Endothelial cell (in vitro differentiated cells): ENCODE measurements at regions not wholly inside any gene's neighbourhood (a gene's known extent, or its start where the extent isn't known, plus 50 kb on each side); places are given as distances from the start of the nearest gene placed in this dataset.

Experiments
- DNase-seq: peaks from one replicate; pipeline ENCODE4 v3.0.0; 2021; ENCODE audit warnings: low spot score
- H3K27ac Mint-ChIP-seq: one replicate; pipeline ENCODE4 v1.8.0; 2021; ENCODE audit warnings: mixed read lengths, inconsistent platforms; ENCODE audit not compliant: unreplicated experiment
- H3K27me3 Mint-ChIP-seq: one replicate; pipeline ENCODE4 v1.8.0; 2021; ENCODE audit warnings: mild to moderate bottlenecking, moderate library complexity, mixed read lengths, inconsistent platforms; ENCODE audit not compliant: unreplicated experiment
- H3K36me3 Mint-ChIP-seq: one replicate; pipeline ENCODE4 v1.8.0; 2021; ENCODE audit warnings: mild to moderate bottlenecking, low read depth, mixed read lengths, inconsistent platforms; ENCODE audit not compliant: unreplicated experiment
- H3K4me1 Mint-ChIP-seq: one replicate; pipeline ENCODE4 v1.8.0; 2021; ENCODE audit warnings: mild to moderate bottlenecking, mixed read lengths, inconsistent platforms; ENCODE audit not compliant: unreplicated experiment
- H3K4me3 Mint-ChIP-seq: one replicate; pipeline ENCODE4 v1.8.0; 2021; ENCODE audit warnings: mild to moderate bottlenecking, mixed read lengths, inconsistent platforms; ENCODE audit not compliant: unreplicated experiment
- H3K9me3 Mint-ChIP-seq: one replicate; pipeline ENCODE4 v1.8.0; 2021; ENCODE audit warnings: mixed read lengths, inconsistent platforms; ENCODE audit not compliant: unreplicated experiment
- CTCF ChIP-seq: fragments of 200-600 bp; sonication (generic); IDR thresholded peaks from one replicate; pipeline ENCODE4 v1.5.0; 2021; ENCODE audit warnings: antibody characterized with exemption; ENCODE audit not compliant: unreplicated experiment

- Mint-ChIP-seq H3K4me1 (peaks cover 3% of the 10 kb centered on the region), H3K27me3 (no peaks in the 10 kb centered on the region), H3K27ac (no peak overlapping the region), H3K9me3 (no peaks in the 10 kb centered on the region), H3K4me3 (no peak overlapping the region), H3K36me3 (no peaks in the 10 kb centered on the region)
- no peak for DNase-seq
- TF ChIP-seq CTCF = no peak
Observed at GRCh38 chr6:72559067-72559466, 62.8 kb upstream of the KCNQ5 start.

GRCh38 chr6:72559555-72559954 lies 62.3 kb upstream of the KCNQ5 start:
- Mint-ChIP-seq H3K9me3 (no peaks in the 10 kb centered on the region), H3K27me3 (no peaks in the 10 kb centered on the region), H3K4me1 (no peaks in the 10 kb centered on the region), H3K36me3 (no peaks in the 10 kb centered on the region), H3K27ac (no peak overlapping the region), H3K4me3 (no peak overlapping the region)
- TF ChIP-seq CTCF = no peak
- no peak for DNase-seq

- peak; percentile 60 for TF ChIP-seq CTCF
- no peak overlapping the region for H3K27ac Mint-ChIP-seq
- H3K9me3 Mint-ChIP-seq = no peaks in the 10 kb centered on the region
- H3K4me3 Mint-ChIP-seq = no peak overlapping the region
- H3K36me3 Mint-ChIP-seq = no peaks in the 10 kb centered on the region
- H3K27me3 Mint-ChIP-seq = no peaks in the 10 kb centered on the region
- H3K4me1 Mint-ChIP-seq = no peaks in the 10 kb centered on the region
- no peak for DNase-seq
Observed at GRCh38 chr6:72560721-72561593, 60.9 kb upstream of the KCNQ5 start.

GRCh38 chr6:72561629-72562028 lies 60.2 kb upstream of the KCNQ5 start:
- DNase-seq = no peak
- no peaks in the 10 kb centered on the region for H3K27me3 Mint-ChIP-seq

More at GRCh38 chr6:72561629-72562028, 60.2 kb upstream of the KCNQ5 start:
- Mint-ChIP-seq H3K9me3 (no peaks in the 10 kb centered on the region), H3K4me1 (no peaks in the 10 kb centered on the region), H3K27ac (no peak overlapping the region), H3K36me3 (no peaks in the 10 kb centered on the region), H3K4me3 (no peak overlapping the region)
- no peak for TF ChIP-seq CTCF
